Stomach smooth muscle (tissue), 2 donors: ENCODE measurements at regions not wholly inside any gene's neighbourhood (a gene's known extent, or its start where the extent isn't known, plus 50 kb on each side); places are given as distances from the start of the nearest gene placed in this dataset.

Source experiments
- H3K27ac ChIP-seq: one replicate; pipeline ENCODE4 v1.7.0; 2013; ENCODE audit warnings: mild to moderate bottlenecking, low read length, inconsistent platforms
- H3K27me3 ChIP-seq, 2 donors: one replicate each; pipeline ENCODE4 v1.7.0; 2013; ENCODE audit warnings: low read length in 2 of 2; ENCODE audit not compliant: insufficient read depth in 2 of 2, control insufficient read depth in 1 of 2
- H3K36me3 ChIP-seq, 2 donors: one replicate each; pipeline ENCODE4 v1.7.0; 2013; ENCODE audit warnings: low read length in 2 of 2; ENCODE audit not compliant: control insufficient read depth in 2 of 2, insufficient read depth in 2 of 2
- H3K4me1 ChIP-seq: one replicate; pipeline ENCODE4 v1.7.0; 2013; ENCODE audit warnings: low read length; ENCODE audit not compliant: control insufficient read depth, insufficient read depth
- H3K4me3 ChIP-seq, 2 donors: one replicate each; pipeline ENCODE4 v1.7.0; 2013; ENCODE audit warnings: low read length in 2 of 2
- H3K9ac ChIP-seq, 2 donors: one replicate each; pipeline ENCODE4 v1.7.0; 2013; ENCODE audit warnings: low read length in 2 of 2, mild to moderate bottlenecking in 1 of 2
- H3K9me3 ChIP-seq, 2 donors: one replicate each; pipeline ENCODE4 v1.7.0; 2013; ENCODE audit warnings: low read length in 2 of 2; ENCODE audit not compliant: control insufficient read depth in 2 of 2
- donor health status: healthy.
- donor health status: Pancreatic carcinoma.

- no peaks in the 10 kb centered on the region for H3K27me3 ChIP-seq
- peaks cover 7% of the 10 kb centered on the region for H3K4me1 ChIP-seq
- no peaks in the 10 kb centered on the region for H3K36me3 ChIP-seq
- H3K9me3 ChIP-seq = peaks cover 0 to 5% of the 10 kb centered on the region in 2 donors
- H3K9ac ChIP-seq = no peak overlapping the region
- no peak overlapping the region for H3K4me3 ChIP-seq
- no peak overlapping the region for H3K27ac ChIP-seq
Observed at GRCh38 chr4:38390969-38391545, 272.9 kb upstream of the KLF3 start.

GRCh38 chr4:38392223-38392855, 271.7 kb upstream of the KLF3 start:
- H3K9me3 ChIP-seq = peaks cover 0 to 5% of the 10 kb centered on the region in 2 donors
- H3K4me3 ChIP-seq = no peak overlapping the region
- H3K9ac ChIP-seq = no peak overlapping the region

GRCh38 chr4:38396091-38396490, 267.9 kb upstream of the KLF3 start:
- no peaks in the 10 kb centered on the region for H3K36me3 ChIP-seq
- H3K4me3 ChIP-seq = no peak overlapping the region
- H3K9me3 ChIP-seq = peaks cover 0 to 5% of the 10 kb centered on the region in 2 donors
- no peak overlapping the region for H3K9ac ChIP-seq
- H3K4me1 ChIP-seq = no peaks in the 10 kb centered on the region
- no peaks in the 10 kb centered on the region for H3K27me3 ChIP-seq
- H3K27ac ChIP-seq = no peak overlapping the region

More at GRCh38 chr4:38392223-38392855, 271.7 kb upstream of the KLF3 start:
- no peak overlapping the region for H3K27ac ChIP-seq
- H3K27me3 ChIP-seq = no peaks in the 10 kb centered on the region
- no peaks in the 10 kb centered on the region for H3K36me3 ChIP-seq
- H3K4me1 ChIP-seq = peaks cover under 1% of the 10 kb centered on the region

- Histone ChIP-seq H3K27ac (no peak overlapping the region), H3K27me3 (no peaks in the 10 kb centered on the region), H3K36me3 (no peaks in the 10 kb centered on the region), H3K9me3 (peaks cover 0 to 4% of the 10 kb centered on the region in 2 donors), H3K4me1 (no peaks in the 10 kb centered on the region), H3K4me3 (no peak overlapping the region), H3K9ac (no peak overlapping the region)
Observed at GRCh38 chr4:38396845-38397547, 267.0 kb upstream of the KLF3 start.

- no peaks in the 10 kb centered on the region for H3K4me1 ChIP-seq
- no peaks in the 10 kb centered on the region for H3K36me3 ChIP-seq
- H3K4me3 ChIP-seq = no peak overlapping the region
- H3K9ac ChIP-seq = no peak overlapping the region
- H3K27ac ChIP-seq = no peak overlapping the region
- no peaks in the 10 kb centered on the region for H3K27me3 ChIP-seq
- no peaks in the 10 kb centered on the region for H3K9me3 ChIP-seq
Observed at GRCh38 chr4:38400946-38401345, 263.1 kb upstream of the KLF3 start.

GRCh38 chr4:38406243-38406642, 257.8 kb upstream of the KLF3 start:
- Histone ChIP-seq H3K4me1 (no peaks in the 10 kb centered on the region), H3K9me3 (no peaks in the 10 kb centered on the region), H3K36me3 (no peaks in the 10 kb centered on the region), H3K4me3 (no peak overlapping the region), H3K9ac (no peak overlapping the region), H3K27me3 (no peaks in the 10 kb centered on the region), H3K27ac (no peak overlapping the region)

GRCh38 chr4:38409852-38410251, 254.1 kb upstream of the KLF3 start:
- H3K4me3 ChIP-seq = no peak overlapping the region
- H3K36me3 ChIP-seq = no peaks in the 10 kb centered on the region
- no peaks in the 10 kb centered on the region for H3K9me3 ChIP-seq
- H3K27me3 ChIP-seq = no peaks in the 10 kb centered on the region
- no peak overlapping the region for H3K27ac ChIP-seq
- H3K4me1 ChIP-seq = no peaks in the 10 kb centered on the region
- no peak overlapping the region for H3K9ac ChIP-seq

- no peak overlapping the region for H3K27ac ChIP-seq
- no peaks in the 10 kb centered on the region for H3K9me3 ChIP-seq
- H3K27me3 ChIP-seq = no peaks in the 10 kb centered on the region
- no peaks in the 10 kb centered on the region for H3K36me3 ChIP-seq
- no peak overlapping the region for H3K4me3 ChIP-seq
- no peaks in the 10 kb centered on the region for H3K4me1 ChIP-seq
- H3K9ac ChIP-seq = no peak overlapping the region
Observed at GRCh38 chr4:38411092-38411491, 252.9 kb upstream of the KLF3 start.

GRCh38 chr4:38411981-38412536, 251.9 kb upstream of the KLF3 start:
- Histone ChIP-seq H3K9ac (no peak overlapping the region), H3K27ac (no peak overlapping the region), H3K27me3 (no peaks in the 10 kb centered on the region), H3K9me3 (no peaks in the 10 kb centered on the region), H3K4me1 (no peaks in the 10 kb centered on the region), H3K36me3 (no peaks in the 10 kb centered on the region), H3K4me3 (no peak overlapping the region)

- H3K9me3 ChIP-seq = no peaks in the 10 kb centered on the region
- no peaks in the 10 kb centered on the region for H3K4me1 ChIP-seq
- H3K9ac ChIP-seq = no peak overlapping the region
- no peak overlapping the region for H3K4me3 ChIP-seq
- H3K27me3 ChIP-seq = no peaks in the 10 kb centered on the region
- no peaks in the 10 kb centered on the region for H3K36me3 ChIP-seq
- no peak overlapping the region for H3K27ac ChIP-seq
Observed at GRCh38 chr4:38413524-38414341, 250.3 kb upstream of the KLF3 start.
